ENCODE measurements at regions not wholly inside any gene's neighbourhood (a gene's known extent, or its start where the extent isn't known, plus 50 kb on each side); places are given as distances from the start of the nearest gene placed in this dataset.

- H3K27me3 ChIP-seq (replicated peaks; ENCODE audit: insufficient read depth, low read depth, low read length, poor library complexity), result no peaks in the 10 kb centered on the region
- no peaks in the 10 kb centered on the region for H3K9me3 ChIP-seq (ENCODE audit: low read depth, low read length, poor library complexity, severe bottlenecking)
- no peak for DNase-seq (ENCODE audit: low spot score)
- intact Hi-C loops (cut with micrococcal nuclease; ENCODE audit: unreplicated experiment), result no loop called here
- peaks cover 7% of the 10 kb centered on the region for H3K4me1 ChIP-seq (ENCODE audit: insufficient read depth, low read length, poor library complexity, severe bottlenecking)
- no TSS peak for BruUV-seq (replicated peaks)
- ChIA-PET POLR2A (ENCODE audit: low non-redundant PET) (no interaction called here), CTCF (no interaction called here)
- H3K4me3 ChIP-seq (ENCODE audit: low read depth, low read length, poor library complexity, severe bottlenecking), result no peak overlapping the region
- H3K27ac ChIP-seq (ENCODE audit: low read depth, low read length, poor library complexity, severe bottlenecking), result no peak overlapping the region
- H3K36me3 ChIP-seq (ENCODE audit: insufficient read depth, low read length, poor library complexity, severe bottlenecking), result no peaks in the 10 kb centered on the region
- no peak for TF ChIP-seq EZH2 (IDR thresholded peaks at IDR 0.05; ENCODE audit: borderline replicate concordance, low read depth, low read length, poor library complexity, severe bottlenecking)
- TF ChIP-seq CTCF (conservative IDR thresholded peaks at IDR 0.05; ENCODE audit: low read depth, low read length), result no peak
These were observed 164.3 kb upstream of the MAMLD1 start for GRCh38 chrX:150198776-150199175.

GRCh38 chrX:150199181-150199580 is 163.9 kb upstream of the MAMLD1 start:
- BruUV-seq (replicated peaks), result no TSS peak
- Histone ChIP-seq H3K9me3 (ENCODE audit: low read depth, low read length, poor library complexity, severe bottlenecking) (no peaks in the 10 kb centered on the region), H3K27me3 (replicated peaks; ENCODE audit: insufficient read depth, low read depth, low read length, poor library complexity) (no peaks in the 10 kb centered on the region), H3K27ac (ENCODE audit: low read depth, low read length, poor library complexity, severe bottlenecking) (no peak overlapping the region), H3K4me1 (ENCODE audit: insufficient read depth, low read length, poor library complexity, severe bottlenecking) (peaks cover 7% of the 10 kb centered on the region), H3K4me3 (ENCODE audit: low read depth, low read length, poor library complexity, severe bottlenecking) (no peak overlapping the region), H3K36me3 (ENCODE audit: insufficient read depth, low read length, poor library complexity, severe bottlenecking) (no peaks in the 10 kb centered on the region)
- ChIA-PET CTCF (no interaction called here), POLR2A (ENCODE audit: low non-redundant PET) (no interaction called here)
- intact Hi-C loops (cut with micrococcal nuclease; ENCODE audit: unreplicated experiment), result no loop called here
- TF ChIP-seq EZH2 (IDR thresholded peaks at IDR 0.05; ENCODE audit: borderline replicate concordance, low read depth, low read length, poor library complexity, severe bottlenecking) (no peak), CTCF (conservative IDR thresholded peaks at IDR 0.05; ENCODE audit: low read depth, low read length) (no peak)
- DNase-seq (ENCODE audit: low spot score), result no peak

GRCh38 chrX:150199803-150200202 is 163.3 kb upstream of the MAMLD1 start:
- no peak overlapping the region for H3K4me3 ChIP-seq (ENCODE audit: low read depth, low read length, poor library complexity, severe bottlenecking)
- H3K27me3 ChIP-seq (replicated peaks; ENCODE audit: insufficient read depth, low read depth, low read length, poor library complexity), result no peaks in the 10 kb centered on the region
- intact Hi-C loops (cut with micrococcal nuclease; ENCODE audit: unreplicated experiment), result no loop called here
- no TSS peak for BruUV-seq (replicated peaks)
- H3K4me1 ChIP-seq (ENCODE audit: insufficient read depth, low read length, poor library complexity, severe bottlenecking), result peaks cover 7% of the 10 kb centered on the region
- peak; percentile 17 for DNase-seq (ENCODE audit: low spot score)
- H3K9me3 ChIP-seq (ENCODE audit: low read depth, low read length, poor library complexity, severe bottlenecking), result no peaks in the 10 kb centered on the region
- POLR2A ChIA-PET (ENCODE audit: low non-redundant PET), result no interaction called here
- CTCF ChIA-PET, result no interaction called here
- H3K27ac ChIP-seq (ENCODE audit: low read depth, low read length, poor library complexity, severe bottlenecking), result no peak overlapping the region
- no peaks in the 10 kb centered on the region for H3K36me3 ChIP-seq (ENCODE audit: insufficient read depth, low read length, poor library complexity, severe bottlenecking)
- TF ChIP-seq CTCF (conservative IDR thresholded peaks at IDR 0.05; ENCODE audit: low read depth, low read length), result no peak
- no peak for TF ChIP-seq EZH2 (IDR thresholded peaks at IDR 0.05; ENCODE audit: borderline replicate concordance, low read depth, low read length, poor library complexity, severe bottlenecking)
